ENCODE measurements at regions not wholly inside any gene's neighbourhood (a gene's known extent, or its start where the extent isn't known, plus 50 kb on each side); places are given as distances from the start of the nearest gene placed in this dataset.

GRCh38 chr2:128474962-128475361, 156.3 kb upstream of the HS6ST1 start:
- TF ChIP-seq HNF4A (conservative IDR thresholded peaks at IDR 0.05) (no peak), GABPA (IDR thresholded peaks at IDR 0.05 in 1 of 2, conservative IDR thresholded peaks at IDR 0.05 in 1 of 2) (no peak), TAF1 (conservative IDR thresholded peaks at IDR 0.05) (no peak), RAD21 (IDR thresholded peaks at IDR 0.05) (no peak), RXRA (IDR thresholded peaks at IDR 0.05) (no peak), SP1 (IDR thresholded peaks at IDR 0.05) (no peak), MAX (IDR thresholded peaks at IDR 0.05) (no peak)
- TF ChIP-seq, protein P1, sequence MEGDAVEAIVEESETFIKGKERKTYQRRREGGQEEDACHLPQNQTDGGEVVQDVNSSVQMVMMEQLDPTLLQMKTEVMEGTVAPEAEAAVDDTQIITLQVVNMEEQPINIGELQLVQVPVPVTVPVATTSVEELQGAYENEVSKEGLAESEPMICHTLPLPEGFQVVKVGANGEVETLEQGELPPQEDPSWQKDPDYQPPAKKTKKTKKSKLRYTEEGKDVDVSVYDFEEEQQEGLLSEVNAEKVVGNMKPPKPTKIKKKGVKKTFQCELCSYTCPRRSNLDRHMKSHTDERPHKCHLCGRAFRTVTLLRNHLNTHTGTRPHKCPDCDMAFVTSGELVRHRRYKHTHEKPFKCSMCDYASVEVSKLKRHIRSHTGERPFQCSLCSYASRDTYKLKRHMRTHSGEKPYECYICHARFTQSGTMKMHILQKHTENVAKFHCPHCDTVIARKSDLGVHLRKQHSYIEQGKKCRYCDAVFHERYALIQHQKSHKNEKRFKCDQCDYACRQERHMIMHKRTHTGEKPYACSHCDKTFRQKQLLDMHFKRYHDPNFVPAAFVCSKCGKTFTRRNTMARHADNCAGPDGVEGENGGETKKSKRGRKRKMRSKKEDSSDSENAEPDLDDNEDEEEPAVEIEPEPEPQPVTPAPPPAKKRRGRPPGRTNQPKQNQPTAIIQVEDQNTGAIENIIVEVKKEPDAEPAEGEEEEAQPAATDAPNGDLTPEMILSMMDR (IDR thresholded peaks at IDR 0.05; ENCODE audit: low read depth, low read length, missing input control) = no peak
- TF ChIP-seq, protein P2, sequence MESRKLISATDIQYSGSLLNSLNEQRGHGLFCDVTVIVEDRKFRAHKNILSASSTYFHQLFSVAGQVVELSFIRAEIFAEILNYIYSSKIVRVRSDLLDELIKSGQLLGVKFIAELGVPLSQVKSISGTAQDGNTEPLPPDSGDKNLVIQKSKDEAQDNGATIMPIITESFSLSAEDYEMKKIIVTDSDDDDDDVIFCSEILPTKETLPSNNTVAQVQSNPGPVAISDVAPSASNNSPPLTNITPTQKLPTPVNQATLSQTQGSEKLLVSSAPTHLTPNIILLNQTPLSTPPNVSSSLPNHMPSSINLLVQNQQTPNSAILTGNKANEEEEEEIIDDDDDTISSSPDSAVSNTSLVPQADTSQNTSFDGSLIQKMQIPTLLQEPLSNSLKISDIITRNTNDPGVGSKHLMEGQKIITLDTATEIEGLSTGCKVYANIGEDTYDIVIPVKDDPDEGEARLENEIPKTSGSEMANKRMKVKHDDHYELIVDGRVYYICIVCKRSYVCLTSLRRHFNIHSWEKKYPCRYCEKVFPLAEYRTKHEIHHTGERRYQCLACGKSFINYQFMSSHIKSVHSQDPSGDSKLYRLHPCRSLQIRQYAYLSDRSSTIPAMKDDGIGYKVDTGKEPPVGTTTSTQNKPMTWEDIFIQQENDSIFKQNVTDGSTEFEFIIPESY (IDR thresholded peaks at IDR 0.05) = no peak
- TF ChIP-seq, protein P3, sequence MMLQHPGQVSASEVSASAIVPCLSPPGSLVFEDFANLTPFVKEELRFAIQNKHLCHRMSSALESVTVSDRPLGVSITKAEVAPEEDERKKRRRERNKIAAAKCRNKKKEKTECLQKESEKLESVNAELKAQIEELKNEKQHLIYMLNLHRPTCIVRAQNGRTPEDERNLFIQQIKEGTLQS (IDR thresholded peaks at IDR 0.05) = no peak
- TF ChIP-seq, protein P4, sequence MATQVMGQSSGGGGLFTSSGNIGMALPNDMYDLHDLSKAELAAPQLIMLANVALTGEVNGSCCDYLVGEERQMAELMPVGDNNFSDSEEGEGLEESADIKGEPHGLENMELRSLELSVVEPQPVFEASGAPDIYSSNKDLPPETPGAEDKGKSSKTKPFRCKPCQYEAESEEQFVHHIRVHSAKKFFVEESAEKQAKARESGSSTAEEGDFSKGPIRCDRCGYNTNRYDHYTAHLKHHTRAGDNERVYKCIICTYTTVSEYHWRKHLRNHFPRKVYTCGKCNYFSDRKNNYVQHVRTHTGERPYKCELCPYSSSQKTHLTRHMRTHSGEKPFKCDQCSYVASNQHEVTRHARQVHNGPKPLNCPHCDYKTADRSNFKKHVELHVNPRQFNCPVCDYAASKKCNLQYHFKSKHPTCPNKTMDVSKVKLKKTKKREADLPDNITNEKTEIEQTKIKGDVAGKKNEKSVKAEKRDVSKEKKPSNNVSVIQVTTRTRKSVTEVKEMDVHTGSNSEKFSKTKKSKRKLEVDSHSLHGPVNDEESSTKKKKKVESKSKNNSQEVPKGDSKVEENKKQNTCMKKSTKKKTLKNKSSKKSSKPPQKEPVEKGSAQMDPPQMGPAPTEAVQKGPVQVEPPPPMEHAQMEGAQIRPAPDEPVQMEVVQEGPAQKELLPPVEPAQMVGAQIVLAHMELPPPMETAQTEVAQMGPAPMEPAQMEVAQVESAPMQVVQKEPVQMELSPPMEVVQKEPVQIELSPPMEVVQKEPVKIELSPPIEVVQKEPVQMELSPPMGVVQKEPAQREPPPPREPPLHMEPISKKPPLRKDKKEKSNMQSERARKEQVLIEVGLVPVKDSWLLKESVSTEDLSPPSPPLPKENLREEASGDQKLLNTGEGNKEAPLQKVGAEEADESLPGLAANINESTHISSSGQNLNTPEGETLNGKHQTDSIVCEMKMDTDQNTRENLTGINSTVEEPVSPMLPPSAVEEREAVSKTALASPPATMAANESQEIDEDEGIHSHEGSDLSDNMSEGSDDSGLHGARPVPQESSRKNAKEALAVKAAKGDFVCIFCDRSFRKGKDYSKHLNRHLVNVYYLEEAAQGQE (IDR thresholded peaks at IDR 0.05) = no peak

All from liver (tissue), 3 donors.